Retina (tissue), 1 donor: ENCODE measurements at regions not wholly inside any gene's neighbourhood (a gene's known extent, or its start where the extent isn't known, plus 50 kb on each side); places are given as distances from the start of the nearest gene placed in this dataset.
"Not testable (repeated sequence)": the region's sequence is repeated elsewhere in the genome, so short reads cannot be mapped to it uniquely, and the experiment has no call there.

ENCODE experiments used
- DNase-seq: peaks from one replicate; pipeline ENCODE4 v3.0.0-alpha.2; 2016

DNA sequence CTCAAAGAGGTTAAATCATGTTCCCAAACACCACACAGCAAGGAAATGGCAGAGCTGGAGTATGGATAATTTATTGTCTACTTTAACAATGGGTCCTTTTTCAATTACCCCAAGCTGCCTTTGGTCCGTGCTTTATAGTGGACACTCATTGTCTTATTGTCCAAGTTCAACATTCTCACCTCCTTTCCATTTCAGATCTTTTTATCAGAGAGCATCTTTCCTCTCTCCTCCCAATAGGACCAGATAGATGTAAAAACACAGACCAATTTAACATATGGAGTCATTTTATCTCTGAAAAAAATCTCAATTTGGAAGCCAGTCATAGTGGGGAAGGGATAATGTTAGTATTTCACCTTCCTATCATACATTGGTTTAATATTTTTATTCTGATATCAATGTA lies 83.5 kb upstream of the WAC start:
- DNase-seq = no peak

DNA sequence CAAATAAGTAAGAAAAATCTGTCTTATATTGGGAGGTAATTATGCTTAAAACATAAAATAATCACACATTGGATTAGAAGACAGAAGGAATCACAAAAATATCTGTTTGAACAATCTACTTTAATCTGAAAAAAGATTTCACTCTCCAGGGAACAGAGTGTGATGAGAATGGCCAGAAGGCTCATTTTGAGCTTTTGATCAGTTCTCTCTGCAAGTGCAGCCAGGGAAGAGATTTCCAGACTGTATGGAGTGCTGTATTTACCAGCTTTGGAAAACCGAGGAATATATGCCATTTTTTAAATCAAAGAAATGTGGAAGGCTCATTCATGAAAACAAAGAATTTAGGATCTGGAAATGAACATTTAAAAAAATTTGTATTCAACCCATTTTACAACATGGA lies 83.0 kb upstream of the WAC start:
- no peak for DNase-seq

DNA sequence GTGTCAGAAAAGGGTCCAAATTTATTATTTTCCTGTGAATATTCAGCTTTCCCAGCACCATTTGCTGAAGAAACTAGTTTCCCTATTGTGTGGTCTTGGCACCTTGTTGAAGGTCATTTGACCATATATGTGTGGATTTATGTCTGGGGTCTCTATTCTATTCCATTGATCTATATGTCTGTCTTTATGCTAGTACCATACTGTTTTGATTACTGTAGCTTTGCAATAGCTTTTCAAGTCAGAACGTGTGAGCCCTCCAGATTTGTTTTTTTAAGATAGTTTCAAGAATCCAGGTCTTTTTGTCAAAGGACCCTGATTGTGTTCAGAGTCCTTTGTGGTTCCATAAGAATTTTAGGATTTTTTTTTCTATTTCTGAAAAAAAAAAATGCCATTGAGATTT lies 79.0 kb upstream of the WAC start:
- DNase-seq = no peak

DNA sequence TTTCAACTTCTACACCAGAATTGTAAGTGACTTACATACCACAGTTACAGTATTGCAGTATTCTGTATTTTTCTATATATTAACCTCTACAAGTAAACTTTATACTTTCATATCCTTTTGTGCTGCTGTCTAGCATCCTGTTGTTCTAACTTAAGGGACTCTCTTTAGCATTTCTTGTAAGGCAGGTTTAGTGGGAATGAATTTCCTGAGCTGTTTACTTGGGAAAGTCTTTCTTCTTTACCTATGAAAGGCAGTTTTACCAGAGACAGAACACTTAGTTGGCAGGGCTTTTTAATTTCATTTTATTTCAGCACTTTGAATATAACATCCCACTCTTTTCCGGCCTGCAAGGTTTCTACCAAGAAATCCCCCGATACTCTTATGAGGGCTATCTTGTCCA lies 75.8 kb upstream of the WAC start:
- DNase-seq = no peak

DNA sequence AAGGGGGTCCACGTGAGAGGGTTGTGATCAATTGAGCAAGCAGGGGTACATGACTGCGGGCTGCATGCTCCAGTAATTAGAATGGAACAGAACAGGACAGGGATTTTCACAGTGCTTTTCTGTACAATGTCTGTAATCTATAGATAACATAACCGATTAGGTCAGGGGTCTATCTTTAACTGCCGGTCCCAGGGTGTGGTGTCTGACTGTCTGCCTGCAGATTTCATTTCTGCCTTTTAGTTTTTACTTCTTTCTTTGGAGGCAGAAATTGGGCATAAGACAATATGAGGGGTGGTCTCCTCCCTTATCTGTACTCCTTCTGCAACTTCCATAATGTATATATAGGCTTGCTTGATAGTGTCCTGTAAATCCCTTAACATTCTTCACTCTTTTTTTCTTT lies 75.0 kb upstream of the WAC start:
- not testable (repeated sequence) for DNase-seq

DNA sequence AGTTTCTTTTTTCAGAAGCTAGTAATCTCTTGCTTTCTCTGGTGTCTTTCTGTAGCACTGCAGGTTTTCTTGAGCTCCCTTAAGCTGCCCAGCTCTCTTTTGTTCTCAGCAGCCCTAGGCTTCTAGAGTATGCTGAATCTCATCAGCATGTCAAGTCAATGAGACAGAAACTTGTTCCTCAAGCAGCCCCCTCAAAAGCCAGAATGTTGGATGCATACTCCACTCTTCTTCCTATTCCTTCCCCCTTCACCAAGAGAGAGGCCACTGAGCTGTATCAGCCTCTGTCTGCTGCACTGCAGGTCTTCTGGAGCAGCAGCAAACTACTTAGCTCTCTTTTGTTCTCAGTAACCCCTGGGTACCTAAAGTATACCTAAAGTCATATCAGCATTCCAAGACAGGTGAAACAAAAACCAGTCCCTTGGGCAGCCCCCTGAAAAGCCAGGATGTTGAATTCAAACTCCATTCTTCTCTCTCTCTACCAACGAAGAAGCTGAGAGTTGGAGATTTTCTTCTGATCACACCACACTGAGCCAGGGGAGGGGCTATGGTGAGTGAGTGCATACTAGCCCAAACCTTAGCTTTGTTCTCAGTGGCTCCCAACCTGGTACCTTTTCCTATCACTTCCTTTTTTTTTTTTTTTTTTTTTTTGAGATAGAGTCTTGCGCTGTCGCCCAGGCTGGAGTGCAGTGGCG lies 73.3 kb upstream of the WAC start:
- DNase-seq = no peak

DNA sequence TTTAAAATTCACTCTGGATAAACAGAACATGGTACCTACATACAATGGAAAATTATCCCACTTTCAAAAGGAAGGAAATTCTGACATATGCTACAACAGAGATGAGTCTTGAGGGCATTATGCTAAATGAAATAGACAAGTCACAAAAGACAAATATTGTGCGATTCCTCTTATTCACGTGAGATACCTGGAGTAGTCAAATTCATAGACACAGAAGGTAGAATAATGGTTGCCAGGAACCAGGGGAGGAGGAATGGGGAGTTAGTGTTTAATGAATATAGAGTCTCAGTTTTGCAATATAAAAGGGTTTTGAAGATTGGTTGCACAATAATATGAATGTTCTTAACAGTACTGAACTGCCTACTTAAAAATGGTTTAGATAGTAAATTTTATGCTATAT lies 69.8 kb upstream of the WAC start:
- no peak for DNase-seq

DNA sequence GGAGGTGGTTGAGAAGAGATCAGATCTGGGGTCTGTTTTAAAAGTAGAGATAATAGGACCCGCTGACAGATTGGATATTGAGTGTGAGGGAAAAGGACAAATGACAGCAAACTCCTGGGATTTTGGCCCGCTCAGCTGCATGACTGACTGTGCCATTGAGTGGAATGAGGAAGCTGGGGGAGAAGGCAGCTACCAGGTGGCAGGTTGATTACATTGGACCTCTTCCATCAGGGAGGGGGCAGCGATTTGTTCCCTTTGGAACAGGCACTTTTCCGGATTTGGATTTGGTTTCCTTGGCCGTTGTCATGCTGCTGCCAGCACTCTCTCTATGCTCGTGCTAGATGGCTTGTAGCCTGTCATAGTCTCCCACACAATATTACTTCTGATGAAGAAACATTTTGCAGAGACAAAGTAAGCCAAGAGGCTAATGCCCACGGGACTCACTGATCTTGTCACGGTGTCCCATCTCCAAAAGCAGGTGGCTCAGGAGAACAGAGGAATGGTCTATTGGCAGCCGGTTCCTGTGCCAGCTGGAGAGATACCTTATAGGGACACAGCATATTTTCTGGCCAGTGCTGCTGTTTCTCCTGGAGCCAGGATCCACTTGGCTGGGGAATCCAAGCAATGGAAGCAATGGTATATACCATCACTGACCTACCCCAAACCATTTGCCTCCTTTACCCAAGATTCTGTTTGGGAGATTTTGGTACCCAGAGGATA lies 69.1 kb upstream of the WAC start:
- DNase-seq = no peak

DNA sequence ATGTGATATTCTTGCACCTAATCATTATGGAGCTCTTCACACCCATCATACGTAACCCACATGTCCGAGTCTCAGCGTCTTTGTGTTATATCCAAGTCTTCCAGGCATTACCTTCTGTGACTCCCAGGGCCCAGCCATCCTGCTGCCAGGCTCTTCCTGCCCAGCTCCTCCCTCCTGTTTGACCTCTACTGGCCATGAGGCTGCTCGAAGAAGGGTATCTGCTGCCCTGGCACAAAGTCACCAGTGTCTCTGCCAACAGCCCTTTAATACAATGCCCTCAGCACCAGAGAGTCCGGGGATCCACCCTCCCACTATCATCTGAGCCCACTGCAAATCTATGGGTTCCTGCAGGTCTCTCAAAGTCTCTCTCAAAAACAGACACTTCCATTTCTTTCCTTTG lies 65.3 kb upstream of the WAC start:
- DNase-seq = no peak

DNA sequence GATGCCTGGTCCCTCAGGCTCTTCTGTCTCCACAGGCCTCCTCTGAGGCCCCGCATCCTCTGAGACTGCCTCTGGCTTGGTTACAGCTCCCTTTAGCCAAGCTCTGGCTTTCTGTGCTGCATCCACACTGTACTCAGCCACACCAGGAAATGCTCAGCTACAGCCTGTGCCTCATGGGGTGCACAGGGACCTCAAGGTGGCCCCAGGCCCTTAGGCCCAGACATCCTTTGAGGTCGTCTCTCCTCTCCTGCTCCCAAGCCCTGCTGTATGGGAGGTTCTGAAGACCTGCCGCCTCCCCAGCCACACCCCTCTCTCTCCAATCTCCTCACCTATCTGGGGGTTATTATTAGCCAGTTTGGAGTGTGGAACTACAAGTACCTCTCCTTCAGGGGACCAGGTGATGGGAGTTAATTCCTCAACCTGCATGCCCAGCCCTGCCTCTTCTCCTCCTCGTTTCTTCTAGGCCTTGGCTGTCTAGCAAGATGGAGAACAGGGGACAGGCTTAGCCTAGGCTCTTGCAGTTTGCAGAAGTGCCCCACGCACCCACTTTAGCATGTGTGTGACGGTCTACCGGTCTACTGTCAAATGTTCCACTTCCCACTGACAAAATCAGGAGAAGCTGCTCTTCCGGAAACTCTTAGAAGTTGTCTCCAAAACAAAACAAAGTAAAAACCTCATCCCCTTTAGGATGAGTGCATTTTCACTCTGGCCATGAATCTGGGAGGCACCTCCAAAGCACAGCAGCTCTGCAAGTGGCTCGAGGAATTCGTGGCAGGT lies 64.0 kb upstream of the WAC start:
- DNase-seq = no peak

DNA sequence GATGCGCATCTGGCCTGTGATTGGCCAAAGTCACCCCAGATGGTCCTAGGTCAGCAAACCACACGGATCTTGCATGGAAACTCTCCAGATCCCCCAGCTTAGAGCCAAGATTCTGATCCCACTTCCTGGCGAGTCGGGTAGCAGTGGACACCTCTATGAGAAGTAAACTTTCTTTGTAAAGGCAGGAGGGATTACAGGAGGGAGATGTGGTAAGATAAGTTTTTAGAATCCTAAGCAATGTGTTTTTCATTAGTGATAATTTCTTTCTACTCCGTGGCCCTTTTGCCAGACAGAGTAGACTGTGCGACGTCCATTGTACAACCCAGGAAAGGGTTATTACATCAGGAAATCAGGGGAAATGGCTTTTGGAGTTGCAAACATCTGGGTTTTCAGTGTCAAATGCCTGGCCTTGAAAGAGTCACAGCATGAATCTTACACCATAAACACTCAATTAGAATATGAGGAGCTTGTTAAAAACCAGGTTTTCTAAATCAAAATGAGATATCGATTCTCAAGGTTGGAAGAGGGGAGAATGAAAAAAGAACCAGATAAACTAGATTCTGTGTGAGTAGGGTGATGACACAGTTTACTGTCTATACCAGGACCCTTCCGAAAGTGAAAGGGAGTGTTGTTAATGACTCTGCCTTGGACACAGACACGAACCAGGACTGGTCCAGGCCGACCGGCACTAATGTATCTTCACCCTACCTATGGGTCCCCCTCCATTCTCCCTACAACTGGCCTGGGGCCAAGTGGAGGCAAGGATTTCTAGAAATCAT lies 61.9 kb upstream of the WAC start:
- DNase-seq = no peak

DNA sequence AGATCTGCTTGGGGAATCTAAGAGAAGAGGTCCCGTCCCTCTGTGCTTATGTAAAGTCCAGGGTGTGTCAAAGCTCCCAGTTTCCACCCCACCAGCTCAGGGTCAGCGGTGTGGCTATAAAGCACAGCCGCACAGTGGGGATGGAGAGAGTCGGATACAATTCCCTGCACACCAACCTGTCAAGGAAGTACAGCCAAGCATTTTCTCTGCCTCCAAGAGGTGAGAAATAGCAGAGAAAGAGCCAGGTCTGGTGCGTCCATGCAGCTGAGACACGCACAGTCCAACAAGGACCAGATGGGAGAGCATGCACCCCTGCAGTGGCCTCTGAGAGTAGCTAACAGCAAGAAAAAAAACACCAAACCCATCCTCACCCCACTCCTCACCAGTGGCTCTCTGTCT lies 61.3 kb upstream of the WAC start:
- DNase-seq = no peak

DNA sequence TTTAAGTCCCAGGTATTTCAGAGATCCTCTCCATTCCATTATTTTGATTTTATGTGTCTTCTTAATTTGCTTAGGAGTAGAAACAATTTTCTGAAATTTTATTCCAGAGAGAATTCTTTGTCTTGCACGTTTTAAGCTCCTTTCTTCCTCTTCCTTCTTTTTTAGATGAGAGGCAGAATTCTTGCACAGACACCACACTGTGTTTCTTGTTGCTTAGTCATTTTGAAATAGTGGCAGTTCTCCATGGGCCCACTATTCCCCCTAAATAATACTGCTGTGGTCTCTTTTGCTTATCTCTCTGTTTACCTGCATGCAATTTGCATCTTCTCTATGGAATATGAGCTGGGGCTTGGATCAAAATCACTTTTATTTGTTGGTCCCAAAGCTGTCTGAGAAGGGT lies 54.3 kb upstream of the WAC start:
- no peak for DNase-seq

DNA sequence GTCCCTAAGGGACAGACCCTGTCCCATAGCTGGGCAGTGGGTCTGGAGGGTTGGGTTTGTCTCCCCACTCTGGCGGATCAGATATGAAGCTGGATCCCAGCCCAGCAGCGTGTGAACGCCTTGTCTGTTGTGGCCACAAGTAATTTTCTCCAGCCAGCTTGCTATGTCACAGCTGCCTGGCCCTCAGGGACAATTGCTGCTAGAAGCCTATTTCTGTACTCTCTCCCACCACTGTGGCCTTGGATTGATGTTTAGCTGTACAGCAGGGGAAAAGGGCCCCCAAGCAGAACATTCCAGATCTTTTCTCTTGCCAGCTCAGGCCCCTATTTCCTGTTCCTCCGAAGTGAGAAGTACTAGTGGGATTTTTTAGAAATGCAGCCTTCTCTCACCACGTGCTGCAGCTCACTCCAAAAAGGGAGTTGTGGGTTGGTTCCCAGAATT lies 53.5 kb upstream of the WAC start:
- DNase-seq = peak; percentile 11

DNA sequence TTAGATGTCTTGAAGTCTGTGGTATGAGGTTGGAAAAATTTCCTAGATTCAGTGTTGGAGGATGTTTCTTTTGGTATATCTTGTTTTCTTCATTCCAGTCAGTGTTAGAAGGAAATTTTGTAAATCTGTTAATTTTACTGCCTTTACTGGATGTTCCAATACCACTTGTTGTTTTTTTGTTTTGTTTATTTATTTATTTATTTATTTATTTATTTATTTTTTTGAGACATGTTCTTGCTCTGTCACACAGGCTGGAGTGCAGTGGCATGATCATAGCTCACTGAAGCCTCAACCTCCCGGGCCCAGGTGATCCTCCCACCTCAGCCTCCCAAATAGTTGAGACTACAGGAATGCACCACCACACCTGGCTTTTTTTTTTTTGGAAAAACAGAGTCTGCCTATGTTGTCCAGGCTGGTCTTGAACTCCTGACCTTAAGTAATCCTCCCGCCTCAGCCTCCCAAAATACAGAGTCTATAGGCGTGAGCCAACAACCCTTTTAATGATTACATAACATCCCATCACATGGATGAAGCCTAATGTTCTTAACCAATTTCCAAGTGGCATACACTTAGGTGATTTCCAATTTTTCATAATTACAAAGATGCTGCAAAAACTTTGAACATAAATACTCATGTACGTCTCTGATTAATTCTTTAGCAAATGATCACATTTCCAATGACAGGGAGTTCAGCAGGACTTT lies 52.8 kb upstream of the WAC start:
- DNase-seq = no peak

DNA sequence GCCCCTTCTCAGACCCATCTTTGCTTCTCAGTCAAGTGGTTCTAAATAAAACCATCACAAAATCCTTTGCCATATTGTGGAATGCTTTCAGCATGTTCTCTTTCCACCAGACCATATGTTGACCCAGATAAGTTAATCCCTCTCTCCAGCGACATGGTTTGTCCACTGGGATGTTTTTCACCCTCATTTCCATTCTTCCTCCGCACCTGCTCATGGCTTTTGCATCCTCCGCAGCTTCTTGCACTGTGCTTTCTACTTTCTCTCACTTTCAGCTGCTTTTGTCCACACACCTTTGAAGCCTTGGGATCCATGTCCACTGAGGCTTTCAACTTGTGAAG lies 52.3 kb upstream of the WAC start:
- no peak for DNase-seq

DNA sequence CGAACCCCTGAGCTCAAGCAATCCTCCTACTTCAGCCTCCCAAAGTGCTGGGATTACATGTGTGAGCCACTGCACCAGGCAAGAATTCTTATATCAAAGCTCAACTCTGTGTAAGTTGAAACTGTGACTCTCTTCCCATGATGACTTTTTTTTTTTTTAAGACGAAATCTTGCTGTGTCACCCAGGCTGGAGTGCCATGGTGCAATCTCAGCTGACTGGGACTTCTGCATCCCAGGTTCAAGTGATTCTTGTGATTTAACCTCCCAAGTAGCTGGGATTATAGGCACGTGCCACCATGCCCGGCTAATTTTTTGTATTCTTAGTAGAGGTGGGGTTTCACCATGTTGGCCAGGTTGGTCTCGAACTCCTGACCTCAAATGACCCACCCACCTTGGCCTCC lies 51.6 kb upstream of the WAC start:
- DNase-seq = not testable (repeated sequence)

DNA sequence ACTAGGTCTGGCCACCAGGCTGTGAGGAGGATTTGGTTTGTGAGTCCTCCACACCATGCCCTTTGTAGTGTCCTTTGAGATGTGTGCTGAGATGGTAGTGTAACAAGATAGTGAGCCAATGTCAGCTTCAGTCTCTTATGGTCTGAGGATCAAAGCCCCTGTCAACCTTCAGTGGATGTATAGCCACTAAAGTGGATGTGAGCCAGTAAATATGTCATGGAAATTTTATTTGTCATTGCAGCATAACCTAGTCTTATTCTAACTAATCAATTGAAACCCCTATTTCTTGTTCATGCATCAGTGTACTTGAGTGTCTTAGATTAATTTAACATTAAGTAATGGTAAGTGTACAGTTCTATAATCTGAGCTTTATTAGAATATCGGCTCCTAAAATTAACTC lies 51.0 kb upstream of the WAC start:
- DNase-seq = no peak
